Transverse colon (tissue), 3 donors: ENCODE measurements at regions not wholly inside any gene's neighbourhood (a gene's known extent, or its start where the extent isn't known, plus 50 kb on each side); places are given as distances from the start of the nearest gene placed in this dataset.

Source experiments
- POLR2A ChIP-seq: fragments of 450-650 bp; IDR thresholded peaks from one replicate; pipeline ENCODE4 v1.6.1; 2016; ENCODE audit warnings: antibody characterized with exemption, mild to moderate bottlenecking, moderate library complexity
- TF ChIP-seq, protein P1 (sequence below), 5 experiments: fragments of 200-600 bp in 3 of 5; fragments of 450-650 bp in 2 of 5; sonication (generic) in 3 of 5; IDR thresholded peaks; 1 replicate in 2 of 5; 2 replicates in 3 of 5; pipeline ENCODE4 v1.5.1; 2016 to 2017; ENCODE audit warnings: antibody characterized with exemption in 5 of 5, inconsistent platforms in 3 of 5, mild to moderate bottlenecking in 2 of 5, moderate library complexity in 1 of 5

DNA sequence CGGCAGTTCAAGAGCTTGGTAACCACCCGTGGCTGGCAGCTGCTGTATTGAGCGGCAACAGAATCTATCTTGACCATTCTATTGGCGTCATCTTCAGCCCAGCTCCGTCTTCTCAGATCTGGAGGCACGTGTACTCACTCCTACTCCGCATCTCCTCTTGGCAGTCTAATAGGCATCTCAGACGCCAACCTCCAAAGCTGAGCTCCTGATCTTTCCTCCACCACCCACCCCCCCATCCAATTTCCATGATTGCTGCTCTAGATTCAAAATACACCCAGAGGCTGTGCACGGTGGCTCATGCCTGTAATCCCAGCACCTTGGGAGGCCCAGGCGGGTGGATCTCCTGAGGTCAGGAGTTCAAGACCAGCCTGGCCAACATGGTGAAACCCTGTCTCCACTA, 84.6 kb upstream of the CASZ1 start:
- TF ChIP-seq, protein P1, sequence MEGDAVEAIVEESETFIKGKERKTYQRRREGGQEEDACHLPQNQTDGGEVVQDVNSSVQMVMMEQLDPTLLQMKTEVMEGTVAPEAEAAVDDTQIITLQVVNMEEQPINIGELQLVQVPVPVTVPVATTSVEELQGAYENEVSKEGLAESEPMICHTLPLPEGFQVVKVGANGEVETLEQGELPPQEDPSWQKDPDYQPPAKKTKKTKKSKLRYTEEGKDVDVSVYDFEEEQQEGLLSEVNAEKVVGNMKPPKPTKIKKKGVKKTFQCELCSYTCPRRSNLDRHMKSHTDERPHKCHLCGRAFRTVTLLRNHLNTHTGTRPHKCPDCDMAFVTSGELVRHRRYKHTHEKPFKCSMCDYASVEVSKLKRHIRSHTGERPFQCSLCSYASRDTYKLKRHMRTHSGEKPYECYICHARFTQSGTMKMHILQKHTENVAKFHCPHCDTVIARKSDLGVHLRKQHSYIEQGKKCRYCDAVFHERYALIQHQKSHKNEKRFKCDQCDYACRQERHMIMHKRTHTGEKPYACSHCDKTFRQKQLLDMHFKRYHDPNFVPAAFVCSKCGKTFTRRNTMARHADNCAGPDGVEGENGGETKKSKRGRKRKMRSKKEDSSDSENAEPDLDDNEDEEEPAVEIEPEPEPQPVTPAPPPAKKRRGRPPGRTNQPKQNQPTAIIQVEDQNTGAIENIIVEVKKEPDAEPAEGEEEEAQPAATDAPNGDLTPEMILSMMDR (IDR thresholded peaks at IDR 0.05) = no peak
- no peak for TF ChIP-seq POLR2A
